Jurkat, Clone E6-1 (cell line): ENCODE measurements at regions not wholly inside any gene's neighbourhood (a gene's known extent, or its start where the extent isn't known, plus 50 kb on each side); places are given as distances from the start of the nearest gene placed in this dataset.

Experiments
- DNase-seq: peaks from one replicate; pipeline ENCODE4 v3.0.0-alpha.2; 2011; ENCODE audit warnings: low read depth, low spot score
- H3K4me3 ChIP-seq: 2 replicates; pipeline ENCODE4 v1.5.1; 2011; ENCODE audit warnings: mild to moderate bottlenecking, low read length, control low read depth, moderate library complexity

DNA sequence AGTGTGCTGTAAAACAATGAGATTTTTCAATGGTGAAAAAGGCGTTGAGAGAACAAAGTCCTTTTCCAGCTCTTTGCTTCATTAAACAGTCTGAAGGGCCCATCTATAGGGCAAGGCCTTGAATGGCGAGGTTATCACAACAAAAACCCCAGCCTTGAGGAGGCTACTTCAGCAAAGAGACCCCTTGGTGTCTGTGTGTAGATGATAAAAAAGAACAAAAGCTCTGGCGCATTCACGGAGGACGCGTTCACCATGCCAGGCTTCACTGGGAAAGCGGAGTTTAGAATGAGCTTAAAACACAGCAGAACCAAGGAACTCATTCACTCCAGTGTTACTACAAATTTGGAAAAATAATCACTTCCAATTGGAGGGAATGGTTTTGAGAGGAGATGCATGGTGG, 530.0 kb upstream of the ARGLU1 start:
- no peak overlapping the region for H3K4me3 ChIP-seq
- DNase-seq, result no peak

DNA sequence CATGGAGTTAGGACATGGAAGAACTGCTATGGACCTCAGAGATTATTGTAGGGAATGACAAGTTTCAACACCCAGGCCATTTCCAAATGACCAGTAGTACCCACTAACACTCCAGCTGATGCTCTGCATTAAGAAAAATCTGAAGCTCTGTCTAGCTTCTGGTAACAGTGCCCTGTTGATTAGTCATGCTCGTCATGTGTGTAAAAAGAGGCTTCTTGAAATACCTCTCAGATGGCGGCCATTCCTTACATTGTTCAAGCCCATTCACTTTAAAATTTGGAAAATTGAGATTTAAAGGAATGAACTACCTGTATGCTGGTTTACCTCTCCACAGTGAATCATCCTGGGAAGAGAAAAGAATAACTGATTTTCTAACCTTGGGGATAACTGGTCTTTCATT, 527.9 kb upstream of the ARGLU1 start:
- DNase-seq, result no peak
- H3K4me3 ChIP-seq, result no peak overlapping the region

DNA sequence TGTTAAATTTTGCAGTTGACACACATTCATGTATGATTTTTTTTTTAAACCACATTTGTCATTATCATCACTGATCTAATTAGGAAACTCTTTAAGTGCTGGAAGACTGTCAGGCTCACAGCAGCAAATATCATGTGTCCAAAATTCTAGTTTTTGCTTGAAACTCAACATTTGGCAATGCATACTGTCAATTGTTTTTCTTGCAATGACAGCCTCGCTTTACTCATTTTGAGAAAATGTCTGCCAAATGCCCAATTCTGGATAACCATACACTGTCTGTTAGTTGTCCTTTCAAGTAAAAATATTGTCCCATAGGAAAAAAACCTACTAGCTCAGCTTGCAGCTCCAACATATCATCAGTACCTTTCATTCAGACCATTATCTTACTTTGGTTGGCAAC, 523.9 kb upstream of the ARGLU1 start:
- H3K4me3 ChIP-seq, result no peak overlapping the region
- DNase-seq, result no peak

DNA sequence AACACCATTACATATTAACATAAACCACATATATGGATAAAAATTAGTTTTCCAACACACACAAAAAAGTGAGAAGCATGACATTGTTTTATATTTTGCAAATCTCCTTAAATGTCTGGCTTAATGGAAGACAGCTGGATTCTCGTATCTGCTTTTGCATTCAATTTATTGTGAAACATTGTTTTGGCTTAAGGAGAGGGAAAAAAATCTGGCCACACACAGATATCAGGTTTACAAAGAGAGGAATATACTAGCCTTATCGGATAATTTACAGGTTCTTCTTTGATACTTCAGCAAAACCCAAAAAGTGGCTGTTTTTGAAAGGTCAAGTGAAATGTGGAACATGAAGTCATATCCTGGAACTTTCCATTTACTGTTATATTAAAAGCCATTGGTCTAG, 523.5 kb upstream of the ARGLU1 start:
- no peak for DNase-seq
- no peak overlapping the region for H3K4me3 ChIP-seq

DNA sequence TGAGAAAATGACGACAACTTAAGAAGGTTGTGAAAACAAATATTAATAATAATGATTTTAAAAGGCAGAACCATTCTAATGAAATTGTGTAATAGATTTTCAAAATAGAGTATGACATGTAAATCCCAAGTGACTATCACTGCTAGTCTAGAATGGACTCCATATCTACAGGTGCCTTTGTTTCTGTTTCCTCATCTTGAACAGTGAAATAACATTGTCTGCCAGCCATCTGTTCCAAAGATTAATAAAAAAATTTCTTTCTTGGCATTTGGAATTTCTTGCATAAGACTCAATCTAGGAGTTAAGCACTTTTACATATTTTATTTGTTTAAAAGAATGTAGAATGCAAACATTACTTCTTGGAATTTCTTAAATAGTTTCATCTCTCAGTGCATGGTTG, 520.1 kb upstream of the ARGLU1 start:
- H3K4me3 ChIP-seq, result no peak overlapping the region
- no peak for DNase-seq

DNA sequence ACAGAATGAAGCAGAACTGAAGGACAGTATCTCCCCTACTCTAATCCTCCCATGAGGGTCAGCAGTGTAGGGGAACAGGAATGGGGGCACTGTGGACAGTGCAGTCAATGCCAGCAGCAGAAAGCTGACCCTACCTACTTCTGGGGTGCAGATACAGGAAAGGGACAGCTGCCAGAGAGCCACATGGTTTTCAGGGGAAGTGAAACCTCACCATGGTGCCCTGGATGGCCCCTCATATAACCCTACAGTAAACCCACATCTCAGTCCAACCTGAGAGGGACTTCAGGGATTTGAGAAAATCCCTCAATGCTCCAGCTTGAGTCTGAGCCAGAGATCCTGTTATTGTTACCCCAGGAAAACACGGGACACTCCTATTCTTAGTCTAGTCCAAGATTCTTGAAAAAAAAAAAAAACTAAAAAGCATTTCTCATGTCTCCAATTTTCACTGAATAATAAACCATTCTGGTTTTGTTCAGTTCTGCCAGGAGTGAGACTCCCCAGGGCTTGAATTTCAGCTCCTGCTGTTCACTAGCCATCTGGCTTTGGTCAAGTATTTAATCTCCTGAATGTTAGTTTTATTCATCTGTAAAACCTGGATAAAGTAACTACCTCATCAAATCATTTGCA, 511.6 kb upstream of the ARGLU1 start:
- no peak overlapping the region for H3K4me3 ChIP-seq
- no peak for DNase-seq

DNA sequence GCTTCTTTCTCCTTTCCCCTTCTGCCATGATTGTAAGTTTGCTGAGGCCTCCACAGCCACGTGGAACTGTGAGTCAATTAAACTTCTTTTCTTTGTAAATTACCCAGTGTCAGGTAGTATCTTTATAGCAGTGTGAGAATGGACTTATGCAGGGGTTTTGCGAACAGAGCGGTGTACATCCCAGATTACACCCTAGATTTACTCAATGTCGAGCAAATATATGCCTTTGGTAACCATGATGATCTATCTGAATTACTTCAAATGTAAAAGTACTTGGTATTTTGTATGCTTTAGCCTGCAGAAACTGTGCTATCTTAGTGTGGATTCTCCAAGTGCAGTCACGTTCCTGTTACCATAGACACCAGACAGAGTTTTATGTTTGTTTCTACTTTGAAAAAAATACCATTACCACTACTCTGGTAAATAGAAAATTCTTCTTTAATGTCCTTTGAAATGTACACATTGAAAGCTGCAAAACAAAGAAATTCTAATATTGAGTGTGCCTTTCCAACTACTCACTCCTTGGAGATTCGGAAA, 510.4 kb upstream of the ARGLU1 start:
- no peak for DNase-seq
- H3K4me3 ChIP-seq, result no peak overlapping the region

DNA sequence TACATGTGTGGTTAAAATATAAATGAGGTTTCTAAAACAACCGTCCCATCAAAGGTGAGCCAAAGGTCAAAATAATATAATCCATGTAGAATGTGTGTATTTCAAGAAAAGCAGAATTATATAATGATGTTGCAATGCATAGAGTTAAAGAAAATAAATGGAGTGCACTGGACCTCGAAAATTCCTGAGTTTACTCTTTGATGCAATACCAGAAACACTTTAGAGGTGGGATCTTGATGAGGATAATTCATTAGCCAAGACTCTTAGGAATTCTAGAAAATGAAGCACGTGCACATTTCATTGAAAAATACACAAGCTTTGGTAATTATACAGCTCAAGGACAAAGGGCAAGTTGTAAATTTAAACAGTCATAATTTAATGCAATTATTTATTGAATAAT, 508.9 kb upstream of the ARGLU1 start:
- H3K4me3 ChIP-seq, result no peak overlapping the region
- DNase-seq, result no peak

DNA sequence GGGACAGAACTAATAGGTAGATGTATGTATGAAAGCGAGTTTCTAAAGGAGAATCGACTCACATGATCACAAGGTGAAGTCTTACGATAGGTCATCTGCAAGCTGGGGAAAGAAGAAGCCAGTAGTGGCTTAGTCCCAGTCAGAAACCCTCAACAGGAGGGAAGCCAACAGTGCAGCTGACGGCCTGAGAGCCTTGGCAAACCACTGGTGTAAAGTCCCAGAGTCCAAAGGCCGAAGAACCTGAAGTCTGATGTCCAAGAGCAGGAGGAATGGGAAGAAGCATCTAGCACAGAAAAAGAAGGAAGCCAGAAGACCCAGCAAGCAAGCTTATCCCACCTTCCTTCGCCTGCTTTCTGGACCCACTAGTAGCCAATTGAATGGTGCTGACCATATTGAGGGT, 507.6 kb upstream of the ARGLU1 start:
- no peak for DNase-seq
- no peak overlapping the region for H3K4me3 ChIP-seq

DNA sequence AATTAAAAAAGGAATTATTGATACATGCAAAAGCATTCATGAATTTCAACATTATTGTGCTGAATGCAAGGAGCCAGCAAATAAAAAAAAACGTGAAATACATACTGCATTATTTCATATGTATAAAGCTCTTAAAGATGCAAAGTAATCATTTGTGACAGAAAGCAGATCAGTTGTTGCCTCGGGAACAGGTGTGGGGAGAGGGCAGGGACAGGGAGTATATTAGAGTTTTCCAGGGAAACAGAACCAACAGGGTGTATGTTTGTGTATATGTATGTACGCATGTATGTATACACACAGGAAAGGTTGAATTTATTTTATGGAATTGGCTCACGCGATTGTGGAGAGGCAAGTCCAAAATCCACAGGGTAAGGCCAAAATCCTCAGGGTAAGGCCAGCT, 502.9 kb upstream of the ARGLU1 start:
- no peak for DNase-seq

DNA sequence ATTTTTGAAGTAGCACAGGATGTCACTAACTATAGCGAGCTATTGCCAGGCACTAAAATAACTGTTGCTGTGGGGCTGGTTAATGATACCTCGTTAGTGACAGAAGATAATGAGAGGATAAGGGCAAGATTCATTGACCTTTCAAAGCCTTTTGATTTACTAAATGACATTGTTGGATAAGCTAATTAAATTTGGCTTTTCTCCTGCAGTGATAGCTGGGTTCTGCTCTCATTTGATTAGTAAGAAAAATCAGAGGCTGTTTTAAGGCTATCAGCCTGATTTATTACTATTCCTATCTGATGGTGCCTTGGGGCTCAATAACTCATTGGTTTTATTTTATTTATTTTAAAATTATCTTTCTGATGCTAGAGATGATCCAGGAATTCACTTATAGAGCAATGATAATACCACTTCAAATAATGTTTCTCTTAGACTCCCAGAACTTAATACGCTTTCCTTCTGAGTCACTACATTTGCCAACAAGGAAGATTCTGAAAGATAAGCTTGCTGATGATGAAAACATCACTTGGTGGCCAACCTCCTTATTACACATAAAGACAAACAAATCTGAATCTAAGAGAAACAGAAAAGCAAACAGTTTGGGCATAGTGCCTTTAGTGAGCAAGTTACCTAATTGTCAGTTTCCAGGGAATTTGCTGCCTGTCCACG, 501.3 kb upstream of the ARGLU1 start:
- DNase-seq, result no peak

More for the DNA sequence above, 502.9 kb upstream of the ARGLU1 start:
- no peak overlapping the region for H3K4me3 ChIP-seq

DNA sequence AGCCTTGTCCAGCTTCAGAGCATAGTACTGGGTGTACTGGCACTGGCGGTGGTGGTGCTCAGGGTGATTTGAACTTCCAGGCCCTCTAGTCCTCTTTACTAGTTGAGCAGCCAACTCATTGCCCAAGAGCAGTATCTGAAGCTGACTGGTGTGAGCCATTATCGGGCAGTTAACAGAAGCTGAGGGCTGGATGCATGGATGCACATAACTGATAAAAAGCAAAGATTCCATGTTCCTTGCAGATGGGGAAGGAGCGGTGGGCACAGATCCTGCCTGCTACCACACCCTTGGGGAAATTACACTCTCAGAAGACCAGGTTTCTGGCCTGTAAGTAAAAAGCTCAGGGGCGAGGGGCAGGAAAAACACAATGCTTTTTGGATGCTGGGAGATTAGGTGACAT, 499.4 kb upstream of the ARGLU1 start:
- DNase-seq, result no peak

More for the DNA sequence above, 501.3 kb upstream of the ARGLU1 start:
- H3K4me3 ChIP-seq, result no peak overlapping the region

DNA sequence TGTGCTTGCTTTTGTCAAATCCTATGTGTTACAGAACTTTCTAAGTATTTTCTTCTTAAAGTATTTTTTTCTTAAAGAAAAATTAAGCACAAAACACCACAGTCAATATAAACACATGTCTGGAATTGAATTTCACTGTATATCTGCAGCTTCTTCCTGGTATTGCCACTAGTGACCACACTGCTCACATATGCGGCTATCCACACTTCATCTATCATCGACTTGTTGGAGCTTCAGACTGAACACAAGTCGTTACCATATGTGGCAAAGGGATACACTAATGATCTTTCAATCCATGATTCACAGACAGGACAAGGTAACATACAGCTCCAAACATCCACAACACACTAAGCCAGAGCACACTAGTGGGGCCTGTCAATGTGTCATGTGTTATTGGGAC, 498.4 kb upstream of the ARGLU1 start:
- no peak overlapping the region for H3K4me3 ChIP-seq
- no peak for DNase-seq

More for the DNA sequence above, 499.4 kb upstream of the ARGLU1 start:
- no peak overlapping the region for H3K4me3 ChIP-seq

DNA sequence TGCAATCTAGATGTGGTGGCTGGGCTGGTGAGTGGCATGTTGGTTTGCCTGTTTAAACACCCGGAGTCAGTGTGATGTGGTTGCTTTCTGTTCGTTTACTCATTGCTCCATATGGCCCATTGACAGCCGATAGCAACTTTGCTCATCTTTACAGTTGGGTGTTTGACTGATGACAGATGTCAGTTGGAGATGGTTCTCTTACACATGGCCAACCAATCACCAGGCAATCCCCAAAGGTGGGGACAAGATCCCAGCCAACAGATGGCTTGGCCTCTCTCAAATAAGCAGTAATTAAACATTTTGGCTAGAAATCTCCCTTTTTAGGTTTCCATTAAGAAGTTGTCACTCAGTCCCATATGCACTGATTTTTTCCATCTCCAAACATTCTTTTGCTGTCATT, 497.1 kb upstream of the ARGLU1 start:
- no peak overlapping the region for H3K4me3 ChIP-seq
- no peak for DNase-seq

DNA sequence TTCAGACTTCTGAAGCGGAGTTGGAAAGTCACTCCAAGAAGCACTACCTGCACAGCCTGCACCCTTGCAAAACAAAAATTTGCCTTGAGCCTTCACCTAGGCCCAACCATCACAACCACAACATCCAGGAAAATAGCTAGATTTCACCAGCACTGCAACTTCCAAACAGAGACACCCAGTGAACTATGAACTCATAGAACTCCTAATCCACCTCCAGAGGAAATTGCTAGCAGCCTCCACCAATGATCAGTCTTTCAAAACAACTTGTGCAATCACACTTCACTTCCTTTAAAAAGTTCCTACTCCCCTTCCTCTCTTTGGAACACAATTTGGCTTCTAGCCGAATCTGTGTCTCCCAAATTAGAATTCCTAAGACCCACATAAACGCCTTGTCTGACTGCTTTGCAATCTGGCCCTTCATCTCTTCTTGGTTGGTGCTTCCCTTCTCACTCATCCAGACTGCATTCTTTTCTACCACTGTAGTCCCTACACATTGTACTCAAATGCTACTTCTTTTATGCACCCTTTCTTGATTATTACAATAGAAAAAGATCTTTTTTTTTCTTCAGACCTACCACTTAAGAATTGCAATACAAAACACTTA, 489.2 kb upstream of the ARGLU1 start:
- no peak overlapping the region for H3K4me3 ChIP-seq
- no peak for DNase-seq

DNA sequence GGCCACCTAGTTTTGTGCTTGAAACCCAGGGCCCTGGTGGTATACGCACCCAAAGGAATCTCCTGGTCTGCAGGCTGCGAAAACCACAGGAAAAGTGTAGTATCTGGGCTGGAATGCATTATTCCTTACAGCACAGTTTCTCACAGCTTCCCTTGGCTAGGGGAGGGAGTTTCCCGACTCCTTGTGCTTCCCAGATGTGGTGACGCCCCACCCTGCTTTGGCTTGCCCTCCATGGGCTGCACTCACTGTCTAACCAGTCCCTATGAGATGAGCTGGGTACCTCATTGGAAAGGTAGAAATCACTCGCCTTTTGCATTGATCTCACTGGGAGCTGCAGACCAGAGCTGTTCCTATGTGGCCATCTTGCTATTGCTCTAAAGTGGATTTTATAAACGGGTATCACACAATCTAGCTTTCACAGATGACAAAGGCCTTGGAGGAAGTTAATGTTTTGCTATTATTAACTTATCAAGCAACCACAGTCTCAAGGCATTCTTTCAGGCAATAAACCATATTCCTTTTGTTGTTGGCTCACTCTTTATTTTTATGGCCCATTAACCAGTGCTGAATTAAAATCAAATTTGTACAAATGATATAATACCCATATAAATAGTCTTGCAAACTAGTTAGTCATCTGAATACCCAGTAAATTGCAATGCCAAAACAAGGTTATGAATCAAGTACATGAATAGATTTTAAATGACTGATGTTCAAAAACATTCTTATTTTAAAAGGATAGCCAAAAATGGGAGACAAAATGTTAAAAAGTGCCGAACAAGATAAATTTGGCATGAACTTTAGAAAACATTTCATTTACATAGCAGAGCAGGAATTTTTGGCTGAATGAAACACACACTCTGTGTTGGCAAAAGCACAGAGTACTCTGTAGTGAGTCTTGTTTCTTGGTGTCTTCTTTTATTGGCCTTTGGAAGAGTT, 475.4 kb upstream of the ARGLU1 start:
- no peak for DNase-seq

DNA sequence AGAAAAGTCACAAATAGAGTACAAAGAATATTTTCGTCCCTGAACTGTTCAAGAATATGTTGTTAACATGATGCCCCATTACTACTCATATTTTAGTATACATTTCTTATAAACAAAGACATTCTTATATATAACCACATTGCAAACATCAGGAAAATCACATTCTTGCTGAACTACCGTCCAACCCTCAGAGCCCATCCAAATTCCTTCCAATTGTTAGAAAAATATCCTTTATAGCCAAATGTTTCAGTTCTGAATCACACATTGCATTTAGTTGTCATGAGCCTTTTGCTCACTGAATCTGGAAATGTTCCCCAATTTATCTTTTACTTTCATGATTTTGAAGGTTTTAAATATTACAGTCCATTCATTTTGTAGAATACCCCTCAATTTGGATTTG, 467.8 kb upstream of the ARGLU1 start:
- DNase-seq, result no peak
- H3K4me3 ChIP-seq, result no peak overlapping the region

More for the DNA sequence above, 475.4 kb upstream of the ARGLU1 start:
- H3K4me3 ChIP-seq, result no peak overlapping the region

DNA sequence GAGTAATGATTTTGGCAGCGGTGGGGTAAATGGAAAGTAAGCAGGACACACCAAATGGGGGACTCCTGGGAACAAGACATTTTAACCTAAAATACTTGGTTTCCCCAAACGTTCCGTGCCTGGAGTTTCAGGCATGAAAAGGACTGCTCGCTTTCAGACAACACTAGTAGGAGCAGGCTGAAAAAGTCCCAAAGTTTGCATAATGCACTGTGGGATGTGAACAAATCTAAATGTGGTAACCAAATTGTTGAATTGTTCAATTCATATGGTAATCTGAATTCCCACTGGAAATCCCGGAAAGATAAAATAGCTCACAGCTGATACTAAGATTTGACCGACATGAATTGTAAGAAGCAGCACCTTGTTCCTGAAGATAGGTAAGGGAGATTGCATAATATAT, 467.2 kb upstream of the ARGLU1 start:
- DNase-seq, result no peak
- H3K4me3 ChIP-seq, result no peak overlapping the region

DNA sequence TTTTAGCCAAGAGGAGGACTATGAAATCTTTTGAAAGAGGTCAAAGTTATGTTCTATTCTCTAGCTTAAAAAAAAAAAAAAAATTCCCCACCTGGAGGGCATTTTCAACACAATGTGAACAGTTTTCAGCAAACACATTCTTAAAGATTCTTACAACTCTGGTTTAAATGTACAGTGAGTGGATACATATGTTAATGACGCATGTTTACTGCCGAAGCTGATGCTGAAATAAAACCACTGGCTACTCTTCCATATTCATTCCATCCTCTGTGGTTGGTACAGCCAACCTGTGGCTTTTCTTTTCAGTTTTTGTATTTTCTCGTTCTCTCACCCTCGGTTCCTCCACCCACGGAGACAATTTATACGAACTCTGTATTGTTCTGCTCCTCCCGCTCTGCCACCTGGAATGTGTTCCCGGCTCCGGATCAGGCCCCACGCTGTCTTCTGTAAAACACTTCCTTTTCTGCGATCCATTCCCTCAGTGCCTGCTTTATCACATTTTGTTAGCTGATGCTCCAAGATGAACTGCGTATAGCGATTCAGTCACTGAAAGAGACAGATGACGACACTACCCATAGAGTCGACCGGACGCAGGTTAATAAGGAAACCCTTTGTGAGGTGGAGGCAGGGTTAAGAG, 466.4 kb upstream of the ARGLU1 start:
- H3K4me3 ChIP-seq, result no peak overlapping the region
- DNase-seq, result no peak
